HFF-Myc (cell line): ENCODE measurements at regions not wholly inside any gene's neighbourhood (a gene's known extent, or its start where the extent isn't known, plus 50 kb on each side); places are given as distances from the start of the nearest gene placed in this dataset.

Experiments used
- DNase-seq: peaks from one replicate; pipeline ENCODE4 v3.0.0-alpha.2; 2011; ENCODE audit warnings: low read depth; ENCODE audit errors: extremely low read depth
- H3K4me3 ChIP-seq: replicated peaks from 2 replicates; pipeline ENCODE4 v1.5.1; 2011; ENCODE audit warnings: low read depth, mild to moderate bottlenecking, control low read depth, low read length
- TF ChIP-seq, protein P1 (sequence below): IDR thresholded peaks from 2 replicates; pipeline ENCODE4 v1.5.1; 2012; ENCODE audit warnings: mild to moderate bottlenecking, low read depth, low read length, control low read depth; ENCODE audit errors: missing control alignments

GRCh38 chrX:14377427-14377826, 151.9 kb upstream of the GLRA2 start:
- no peak overlapping the region for H3K4me3 ChIP-seq
- TF ChIP-seq, protein P1, sequence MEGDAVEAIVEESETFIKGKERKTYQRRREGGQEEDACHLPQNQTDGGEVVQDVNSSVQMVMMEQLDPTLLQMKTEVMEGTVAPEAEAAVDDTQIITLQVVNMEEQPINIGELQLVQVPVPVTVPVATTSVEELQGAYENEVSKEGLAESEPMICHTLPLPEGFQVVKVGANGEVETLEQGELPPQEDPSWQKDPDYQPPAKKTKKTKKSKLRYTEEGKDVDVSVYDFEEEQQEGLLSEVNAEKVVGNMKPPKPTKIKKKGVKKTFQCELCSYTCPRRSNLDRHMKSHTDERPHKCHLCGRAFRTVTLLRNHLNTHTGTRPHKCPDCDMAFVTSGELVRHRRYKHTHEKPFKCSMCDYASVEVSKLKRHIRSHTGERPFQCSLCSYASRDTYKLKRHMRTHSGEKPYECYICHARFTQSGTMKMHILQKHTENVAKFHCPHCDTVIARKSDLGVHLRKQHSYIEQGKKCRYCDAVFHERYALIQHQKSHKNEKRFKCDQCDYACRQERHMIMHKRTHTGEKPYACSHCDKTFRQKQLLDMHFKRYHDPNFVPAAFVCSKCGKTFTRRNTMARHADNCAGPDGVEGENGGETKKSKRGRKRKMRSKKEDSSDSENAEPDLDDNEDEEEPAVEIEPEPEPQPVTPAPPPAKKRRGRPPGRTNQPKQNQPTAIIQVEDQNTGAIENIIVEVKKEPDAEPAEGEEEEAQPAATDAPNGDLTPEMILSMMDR, result no peak
- no peak for DNase-seq

DNA sequence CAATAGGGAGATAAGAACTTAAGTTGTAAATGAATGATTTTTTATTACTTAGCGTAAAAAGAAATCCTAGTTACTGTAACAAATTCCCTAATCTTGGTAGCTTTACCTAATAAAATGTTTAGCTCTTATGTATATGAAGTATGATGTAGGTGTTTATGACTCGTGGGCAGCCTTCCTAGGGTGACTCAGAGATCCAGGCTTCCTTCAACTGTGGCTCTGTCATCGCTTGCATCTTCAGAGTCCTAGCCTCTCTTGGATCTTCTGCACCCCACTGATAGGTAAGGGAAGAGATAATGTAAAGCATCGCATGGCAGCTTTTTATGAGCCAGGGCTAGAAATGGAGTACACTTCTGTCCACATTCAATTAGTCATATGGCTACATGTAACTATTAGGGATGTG, 165.6 kb upstream of the GLRA2 start:
- no peak overlapping the region for H3K4me3 ChIP-seq
- DNase-seq, result no peak
- TF ChIP-seq, protein P1, result no peak

DNA sequence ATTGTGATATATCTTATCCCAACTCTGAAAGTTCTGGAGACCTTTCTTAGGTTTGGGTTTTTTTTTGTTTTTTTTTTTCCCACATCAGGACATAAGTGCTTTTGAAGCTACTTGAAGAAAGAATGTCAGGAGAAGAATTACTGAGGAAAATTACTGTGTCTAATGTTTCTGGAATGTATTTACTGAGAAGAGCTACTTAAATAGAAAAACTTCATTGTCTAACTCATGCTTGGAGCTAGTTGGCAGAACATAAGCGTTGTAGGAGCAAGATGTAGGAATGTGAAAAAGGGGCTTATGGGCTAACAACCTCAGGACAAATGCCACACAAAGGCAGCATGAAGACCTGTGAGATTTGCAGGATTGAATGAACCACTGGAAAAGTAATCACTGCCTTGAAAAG, 166.6 kb upstream of the GLRA2 start:
- no peak for DNase-seq
- no peak overlapping the region for H3K4me3 ChIP-seq
- TF ChIP-seq, protein P1, result no peak

DNA sequence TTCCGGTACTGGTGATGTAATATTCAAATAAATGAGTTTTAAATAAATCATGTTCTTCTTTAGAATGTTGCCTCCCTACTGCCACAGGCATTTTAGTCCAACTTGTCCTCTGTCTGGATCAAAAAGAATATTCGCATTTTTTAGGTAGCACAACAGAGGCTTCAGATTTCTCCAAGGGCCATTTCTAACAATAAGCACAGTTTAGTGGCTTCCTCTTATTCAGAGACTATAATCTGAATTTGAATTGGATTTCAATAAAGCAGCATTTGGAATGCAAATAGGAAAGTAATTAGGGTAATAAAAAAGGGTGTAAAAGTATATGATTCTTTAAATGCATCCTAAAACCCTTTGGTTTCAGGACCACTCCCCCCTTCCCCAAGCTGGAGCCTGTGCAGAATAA, 167.9 kb upstream of the GLRA2 start:
- no peak for DNase-seq
- TF ChIP-seq, protein P1, result no peak
- H3K4me3 ChIP-seq, result no peak overlapping the region

- H3K4me3 ChIP-seq, result no peak overlapping the region
- TF ChIP-seq, protein P1, result no peak
- no peak for DNase-seq
Measured at GRCh38 chrX:14359727-14360126, 169.6 kb upstream of the GLRA2 start.

DNA sequence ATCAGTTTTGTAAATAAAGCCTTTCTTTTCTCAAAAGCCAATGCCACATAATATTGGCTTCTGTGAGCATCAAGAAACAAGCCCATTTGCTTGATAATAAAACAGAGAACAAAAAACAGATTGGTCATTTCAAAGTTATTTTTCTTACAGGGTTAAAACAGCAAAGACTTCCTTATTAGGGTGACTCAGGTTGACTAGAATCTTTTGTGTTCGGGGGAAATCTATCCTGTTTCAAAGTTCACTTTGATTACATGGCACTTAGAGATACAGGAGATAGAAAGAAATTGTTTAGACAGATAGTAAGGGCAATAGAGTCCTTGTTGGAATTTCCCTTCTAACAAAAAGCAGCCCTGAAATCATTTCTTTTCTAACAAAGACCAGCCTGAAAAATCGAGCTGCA, 170.0 kb upstream of the GLRA2 start:
- DNase-seq, result no peak
- TF ChIP-seq, protein P1, result no peak
- no peak overlapping the region for H3K4me3 ChIP-seq

GRCh38 chrX:14357314-14357713, 172.0 kb upstream of the GLRA2 start:
- TF ChIP-seq, protein P1, result no peak
- H3K4me3 ChIP-seq, result no peak overlapping the region
- no peak for DNase-seq
